ENCODE measurements at regions not wholly inside any gene's neighbourhood (a gene's known extent, or its start where the extent isn't known, plus 50 kb on each side); places are given as distances from the start of the nearest gene placed in this dataset.
"Not testable (repeated sequence)": the region's sequence is repeated elsewhere in the genome, so short reads cannot be mapped to it uniquely, and the experiment has no call there.

- ATAC-seq, H3K4me3 ChIP-seq, H3K36me3 ChIP-seq, H3K27ac ChIP-seq, H3K9me3 ChIP-seq, H3K4me1 ChIP-seq, H3K27me3 ChIP-seq: not testable (repeated sequence)
- WGBS, 2 donors (ENCODE audit: low coverage in 1 of 2) = 80 to 100% methylated on average over 1 to 2 of the region's 3 CpGs
Observed at GRCh38 chrX:132302687-132303086, 83.4 kb upstream of the RAP2C start.

- no peaks in the 10 kb centered on the region for H3K36me3 ChIP-seq
- TF ChIP-seq POLR2AphosphoS5 (IDR thresholded peaks at IDR 0.05) (no peak), CTCF (IDR thresholded peaks at IDR 0.05) (no peak), EP300 (IDR thresholded peaks at IDR 0.05) (no peak), POLR2A (IDR thresholded peaks at IDR 0.05) (no peak)
- no peaks in the 10 kb centered on the region for H3K4me1 ChIP-seq
- H3K4me3 ChIP-seq = no peak overlapping the region
- 100% methylated on average over 1 of the region's 2 CpGs; no CpG with 5 or more reads in 1 of the 2 donors for WGBS, 2 donors (ENCODE audit: low coverage in 1 of 2)
- no peaks in the 10 kb centered on the region for H3K27me3 ChIP-seq
- H3K9me3 ChIP-seq = no peaks in the 10 kb centered on the region
- no peak overlapping the region for H3K27ac ChIP-seq
- ATAC-seq = no peak
Observed at GRCh38 chrX:132294776-132295495, 75.7 kb upstream of the RAP2C start.

GRCh38 chrX:132294192-132294591 lies 74.9 kb upstream of the RAP2C start:
- TF ChIP-seq EP300 (IDR thresholded peaks at IDR 0.05) (no peak), CTCF (IDR thresholded peaks at IDR 0.05) (no peak), POLR2A (IDR thresholded peaks at IDR 0.05) (no peak)
- no peak for ATAC-seq
- no peaks in the 10 kb centered on the region for H3K36me3 ChIP-seq
- H3K27me3 ChIP-seq = no peaks in the 10 kb centered on the region
- no peak overlapping the region for H3K4me3 ChIP-seq
- no peaks in the 10 kb centered on the region for H3K4me1 ChIP-seq
- no peak overlapping the region for H3K27ac ChIP-seq
- WGBS, 2 donors (ENCODE audit: low coverage in 1 of 2) = no CpG with 5 or more reads among the region's 1 CpG
- no peaks in the 10 kb centered on the region for H3K9me3 ChIP-seq

GRCh38 chrX:132292793-132293192 lies 73.5 kb upstream of the RAP2C start:
- H3K9me3 ChIP-seq = no peaks in the 10 kb centered on the region

GRCh38 chrX:132277953-132278614 lies 58.8 kb upstream of the RAP2C start:
- H3K27me3 ChIP-seq = no peaks in the 10 kb centered on the region
- no peaks in the 10 kb centered on the region for H3K9me3 ChIP-seq
- no peak overlapping the region for H3K27ac ChIP-seq
- H3K36me3 ChIP-seq = no peaks in the 10 kb centered on the region
- WGBS, 2 donors (ENCODE audit: low coverage in 1 of 2) = 83% methylated on average over 1 of the region's 2 CpGs; no CpG with 5 or more reads in 1 of the 2 donors
- no peak for ATAC-seq
- TF ChIP-seq POLR2A (IDR thresholded peaks at IDR 0.05) (no peak), POLR2AphosphoS5 (IDR thresholded peaks at IDR 0.05) (no peak), CTCF (IDR thresholded peaks at IDR 0.05) (no peak), EP300 (IDR thresholded peaks at IDR 0.05) (no peak)
- no peak overlapping the region for H3K4me3 ChIP-seq
- H3K4me1 ChIP-seq = no peaks in the 10 kb centered on the region

More at GRCh38 chrX:132292793-132293192, 73.5 kb upstream of the RAP2C start:
- no peaks in the 10 kb centered on the region for H3K4me1 ChIP-seq
- no peaks in the 10 kb centered on the region for H3K36me3 ChIP-seq
- no peak for TF ChIP-seq EP300 (IDR thresholded peaks at IDR 0.05)
- peak; percentile 25 to 74 (median 54) for TF ChIP-seq CTCF (IDR thresholded peaks at IDR 0.05)
- no peak overlapping the region for H3K4me3 ChIP-seq
- ATAC-seq = peak; percentile 70
- WGBS, 2 donors (ENCODE audit: low coverage in 1 of 2) = 19% methylated on average over 4 to 5 of the region's 5 CpGs
- H3K27ac ChIP-seq = no peak overlapping the region
- no peaks in the 10 kb centered on the region for H3K27me3 ChIP-seq
